CD4-positive, alpha-beta T cell treated with Interleukin-2 at 100 ng/mL for 4 hours (primary cell): ENCODE measurements at regions not wholly inside any gene's neighbourhood (a gene's known extent, or its start where the extent isn't known, plus 50 kb on each side); places are given as distances from the start of the nearest gene placed in this dataset.

Experiments used
- DNase-seq: peaks from one replicate; pipeline ENCODE4 v3.0.0-alpha.2; 2020; ENCODE audit warnings: low spot score

DNA sequence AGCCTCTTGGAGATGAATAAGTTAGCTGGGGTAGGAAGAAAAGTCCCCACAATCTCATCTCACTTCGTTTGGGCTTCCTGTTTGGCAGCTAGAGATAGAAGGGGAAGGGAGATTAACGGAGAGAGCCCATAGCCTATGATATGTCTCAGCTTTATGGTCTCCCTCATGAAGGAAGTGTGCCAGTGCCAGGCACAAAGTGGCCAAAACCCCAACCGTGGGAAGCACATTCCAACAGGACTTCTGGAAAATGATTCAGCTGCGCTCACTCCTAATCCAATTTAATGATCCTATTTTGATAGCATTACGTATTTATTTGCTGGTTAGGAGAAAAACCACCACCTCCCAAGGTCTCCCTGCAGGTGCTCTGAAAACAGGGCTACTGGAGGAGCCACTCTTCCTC is 303.1 kb upstream of the CLINT1 start:
- DNase-seq, result no peak

GRCh38 chr5:158159621-158160020 is 300.7 kb upstream of the CLINT1 start:
- no peak for DNase-seq

- DNase-seq, result no peak
Measured at GRCh38 chr5:158155811-158156505, 297.0 kb upstream of the CLINT1 start.

DNA sequence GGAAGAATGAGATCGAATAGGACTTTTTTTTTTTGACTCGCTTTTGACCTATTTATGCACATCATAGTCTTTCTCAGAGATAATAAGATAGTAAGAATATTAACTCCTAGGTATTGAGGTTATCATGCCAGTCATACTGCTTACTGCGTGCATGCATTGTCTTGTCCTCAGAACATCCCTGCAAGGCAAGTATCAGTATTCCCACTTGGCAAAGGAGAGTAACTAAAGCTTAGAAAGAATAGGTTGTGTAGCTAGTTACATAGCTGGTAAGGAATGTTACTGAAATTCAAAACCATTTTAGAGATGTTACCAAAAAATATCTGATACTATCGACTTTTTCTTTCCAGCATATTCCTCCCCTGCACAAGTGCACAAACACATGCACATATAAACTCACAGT is 296.1 kb upstream of the CLINT1 start:
- no peak for DNase-seq

DNA sequence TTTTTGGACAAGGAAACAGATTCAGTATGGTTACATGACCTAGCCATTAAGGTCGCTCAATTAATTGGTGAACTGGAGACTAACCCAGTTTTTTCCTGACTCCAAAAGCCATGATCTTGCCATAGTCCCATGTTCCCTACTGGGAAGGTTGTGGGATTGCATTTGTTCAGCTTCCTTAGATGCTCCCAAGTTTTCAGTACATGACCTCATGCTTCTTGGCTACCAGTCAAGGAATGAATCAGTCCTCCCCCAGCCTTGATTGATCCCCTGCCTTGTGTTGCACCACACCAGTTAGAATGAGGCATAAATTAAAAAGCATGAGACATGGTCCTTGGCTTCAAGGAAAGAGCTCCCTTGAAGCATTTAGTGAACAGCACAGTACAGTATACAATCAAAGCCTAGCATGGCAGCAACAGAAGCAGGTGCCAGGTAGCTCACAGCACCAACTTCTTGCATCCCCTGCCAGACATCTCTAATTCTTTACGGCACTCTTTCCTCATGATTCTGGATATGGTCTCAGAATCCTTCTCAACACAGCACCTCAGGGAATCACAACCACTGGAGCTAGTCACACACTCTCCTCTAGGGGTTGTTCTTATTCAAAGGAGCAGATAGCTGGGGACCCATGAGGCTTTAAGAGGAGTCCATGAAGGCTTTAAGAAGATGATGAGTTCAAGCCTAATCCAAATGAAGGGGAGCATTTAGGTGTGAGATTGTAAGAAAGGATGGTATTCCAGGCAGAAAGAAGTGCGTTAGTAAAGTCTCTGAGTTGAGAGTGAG is 295.5 kb upstream of the CLINT1 start:
- DNase-seq, result no peak

GRCh38 chr5:158153508-158153907 is 294.6 kb upstream of the CLINT1 start:
- no peak for DNase-seq

DNA sequence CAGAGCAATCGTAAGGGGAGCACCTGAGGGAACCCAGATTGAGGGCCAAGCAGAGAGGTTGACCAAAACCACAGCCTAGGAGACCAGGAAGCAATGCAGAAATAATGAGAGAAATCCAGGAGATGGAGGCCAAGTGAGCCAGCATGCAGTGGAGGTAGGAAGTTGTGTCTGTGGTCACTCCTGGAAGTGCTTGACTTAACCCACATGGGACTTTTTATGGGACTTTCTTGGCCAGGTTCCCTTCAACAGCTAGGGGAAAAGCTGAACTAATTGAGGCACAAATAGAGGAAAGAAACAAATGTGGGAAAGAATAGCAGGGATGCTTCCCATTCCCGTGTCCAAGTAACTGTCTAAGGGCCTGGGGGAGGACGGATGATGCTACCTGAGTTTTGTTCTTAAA is 293.2 kb upstream of the CLINT1 start:
- DNase-seq, result no peak

- DNase-seq, result no peak
Measured at GRCh38 chr5:158147227-158147626, 288.3 kb upstream of the CLINT1 start.

- DNase-seq, result no peak
Measured at GRCh38 chr5:158145827-158146226, 286.9 kb upstream of the CLINT1 start.

- no peak for DNase-seq
Measured at GRCh38 chr5:158143081-158143480, 284.1 kb upstream of the CLINT1 start.

DNA sequence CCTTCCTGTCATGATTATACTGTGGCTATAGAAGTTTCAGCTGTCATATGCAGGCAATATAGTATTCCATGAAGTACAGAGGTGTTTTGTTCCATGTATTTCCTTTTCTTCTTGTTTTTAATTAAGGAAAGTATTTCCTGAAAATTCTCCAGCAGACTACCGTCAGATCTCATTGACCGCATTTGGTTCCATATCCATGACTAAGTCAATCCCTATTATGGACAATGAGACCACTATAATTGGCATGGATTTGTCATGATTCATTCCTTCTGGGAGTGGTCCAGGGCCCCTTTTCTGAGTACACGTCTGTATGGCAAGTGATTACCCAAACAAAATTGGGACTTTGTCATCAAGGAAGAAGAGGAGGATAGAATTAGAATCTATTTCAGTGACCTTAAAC is 283.2 kb upstream of the CLINT1 start:
- DNase-seq, result no peak

- no peak for DNase-seq
Measured at GRCh38 chr5:158140120-158140731, 281.3 kb upstream of the CLINT1 start.

GRCh38 chr5:158139161-158139560 is 280.2 kb upstream of the CLINT1 start:
- no peak for DNase-seq

GRCh38 chr5:158135682-158136179 is 276.8 kb upstream of the CLINT1 start:
- no peak for DNase-seq

DNA sequence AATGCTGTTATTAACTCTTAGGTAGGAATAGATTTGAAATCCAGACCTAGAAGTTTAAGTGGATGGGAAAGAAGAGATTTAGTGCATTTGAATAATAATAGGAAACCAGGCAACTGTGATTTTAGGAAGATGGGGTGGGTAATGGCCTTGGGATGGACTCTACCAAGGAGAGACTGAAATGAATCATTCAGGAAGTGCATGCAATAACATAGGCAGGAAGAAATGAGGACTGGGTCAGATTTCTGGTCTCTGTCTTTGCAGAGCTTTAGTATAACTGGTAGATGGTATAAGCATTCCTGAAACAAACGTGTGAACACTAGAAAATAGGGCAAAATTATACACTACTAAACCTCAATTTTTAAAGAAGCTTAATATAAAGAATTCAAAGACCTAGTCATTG is 274.4 kb upstream of the CLINT1 start:
- DNase-seq, result no peak

- no peak for DNase-seq
Measured at GRCh38 chr5:158127536-158127935, 268.6 kb upstream of the CLINT1 start.

DNA sequence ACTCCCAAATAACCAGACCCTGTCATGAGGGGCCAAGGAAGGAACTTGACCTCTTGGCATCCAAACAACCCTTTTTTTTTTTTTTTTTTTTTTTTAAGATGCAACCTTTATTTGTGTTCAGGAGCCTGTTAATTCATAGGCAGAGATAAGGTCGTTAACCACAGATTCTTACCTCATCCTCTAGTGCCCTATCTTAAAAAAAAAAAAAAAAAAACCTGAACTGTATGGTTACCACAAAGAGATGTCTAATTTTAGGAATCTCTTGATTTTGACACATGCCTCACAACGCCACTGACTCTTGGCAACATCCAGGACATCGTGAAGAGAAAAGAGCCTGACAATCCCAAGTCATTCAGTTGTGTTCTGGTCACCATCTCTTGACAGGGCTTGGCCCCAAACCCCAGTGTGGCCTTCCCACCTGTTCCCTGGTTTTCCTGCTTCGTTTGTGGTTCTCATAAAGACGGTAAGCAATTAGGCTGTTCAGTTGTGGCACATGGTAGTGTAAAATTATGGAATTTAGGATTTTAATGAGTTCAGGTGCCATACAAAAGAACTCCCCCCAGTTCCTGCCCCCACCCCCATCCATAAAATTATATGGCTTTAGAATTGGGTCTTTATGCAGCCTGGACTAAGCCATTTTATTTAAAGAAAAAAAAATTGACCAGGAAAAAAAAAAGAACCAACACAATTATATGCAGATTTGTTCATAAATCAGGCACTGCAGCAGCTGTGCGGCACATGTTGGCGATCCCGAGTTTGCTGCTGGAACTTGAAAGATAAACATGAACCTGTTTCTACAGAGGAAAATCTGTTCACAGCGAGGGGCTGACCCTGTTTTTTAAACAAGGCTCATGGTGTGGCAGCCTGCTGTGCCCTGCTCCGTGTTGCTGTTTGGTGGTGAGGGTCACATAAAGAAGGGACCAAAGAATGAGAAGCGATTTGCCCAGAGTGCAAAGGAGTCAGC is 267.8 kb upstream of the CLINT1 start:
- no peak for DNase-seq

DNA sequence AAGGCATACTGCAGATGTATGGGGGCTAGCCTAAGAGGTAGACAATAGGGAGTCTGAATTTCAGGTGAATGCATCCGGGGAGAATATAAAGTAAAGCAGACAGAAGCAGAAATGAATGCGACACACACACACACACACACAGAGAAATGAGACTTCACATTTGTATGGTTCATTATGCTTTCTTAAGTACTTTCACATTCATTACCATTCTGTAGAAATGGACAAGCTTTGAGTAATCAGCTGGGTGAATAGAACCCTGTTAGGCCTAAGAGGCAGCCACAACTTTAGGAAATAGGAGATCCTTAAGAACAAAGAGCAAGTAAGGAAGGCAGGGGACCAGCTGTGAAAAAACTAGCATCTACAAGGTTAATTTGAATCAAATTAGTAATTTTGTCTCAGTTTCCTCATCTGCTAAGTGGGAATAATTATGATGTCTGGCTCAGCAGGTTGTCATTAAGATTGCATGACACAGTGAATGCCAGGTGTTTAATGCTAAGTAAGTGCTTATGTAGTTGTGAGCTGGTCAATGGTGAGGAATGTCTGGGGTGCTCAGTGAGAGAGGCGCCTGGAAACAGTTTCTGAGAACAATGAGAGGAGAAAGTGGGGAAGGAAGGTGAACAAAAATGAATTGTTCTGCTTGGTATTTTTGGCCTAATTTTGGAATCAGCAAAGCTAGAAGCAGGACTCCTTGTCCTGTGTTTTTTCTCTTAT is 265.8 kb upstream of the CLINT1 start:
- no peak for DNase-seq

DNA sequence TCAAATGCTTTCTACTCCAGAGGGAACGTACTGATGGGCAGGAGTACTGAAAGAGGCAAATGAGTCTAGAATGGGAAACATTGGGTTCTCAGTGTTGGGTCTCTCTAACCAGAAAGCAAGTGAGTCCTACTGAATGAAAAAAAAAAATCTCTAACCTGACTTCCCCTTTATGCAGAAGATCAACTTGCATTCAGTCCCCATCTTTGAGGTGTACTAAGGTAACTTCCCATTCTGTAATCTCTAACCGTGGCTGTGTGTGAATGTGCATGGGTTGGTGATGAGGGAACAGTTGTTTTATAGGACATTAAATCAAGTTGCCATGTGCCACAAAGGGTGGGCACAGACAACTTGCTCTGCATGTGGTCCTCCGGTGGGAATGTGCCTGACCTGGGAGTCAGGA is 264.6 kb upstream of the CLINT1 start:
- DNase-seq, result no peak

- DNase-seq, result no peak
Measured at GRCh38 chr5:158121678-158122077, 262.7 kb upstream of the CLINT1 start.

- DNase-seq, result no peak
Measured at GRCh38 chr5:158120760-158121159, 261.8 kb upstream of the CLINT1 start.
